ENCODE measurements at regions not wholly inside any gene's neighbourhood (a gene's known extent, or its start where the extent isn't known, plus 50 kb on each side); places are given as distances from the start of the nearest gene placed in this dataset.

DNA sequence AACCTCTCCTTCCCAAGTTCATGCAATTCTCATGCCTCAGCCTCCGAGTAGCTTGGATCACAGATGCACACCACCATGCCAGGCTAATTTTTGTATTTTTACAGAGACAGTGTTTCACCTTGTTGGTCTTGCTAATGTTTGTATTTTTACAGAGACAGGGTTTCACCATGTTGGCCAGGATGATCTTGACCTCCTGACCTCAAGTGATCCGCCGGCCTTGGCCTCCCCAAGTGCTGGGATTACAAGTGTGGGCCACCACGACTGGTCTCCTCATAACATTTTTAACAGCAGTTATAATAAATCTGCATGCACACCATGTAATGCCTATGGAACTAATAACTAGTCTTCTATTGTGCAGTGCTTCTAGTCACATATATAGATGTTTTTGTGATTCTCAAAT is 123.8 kb upstream of the VKORC1L1 start:
- TF ChIP-seq, protein P1, sequence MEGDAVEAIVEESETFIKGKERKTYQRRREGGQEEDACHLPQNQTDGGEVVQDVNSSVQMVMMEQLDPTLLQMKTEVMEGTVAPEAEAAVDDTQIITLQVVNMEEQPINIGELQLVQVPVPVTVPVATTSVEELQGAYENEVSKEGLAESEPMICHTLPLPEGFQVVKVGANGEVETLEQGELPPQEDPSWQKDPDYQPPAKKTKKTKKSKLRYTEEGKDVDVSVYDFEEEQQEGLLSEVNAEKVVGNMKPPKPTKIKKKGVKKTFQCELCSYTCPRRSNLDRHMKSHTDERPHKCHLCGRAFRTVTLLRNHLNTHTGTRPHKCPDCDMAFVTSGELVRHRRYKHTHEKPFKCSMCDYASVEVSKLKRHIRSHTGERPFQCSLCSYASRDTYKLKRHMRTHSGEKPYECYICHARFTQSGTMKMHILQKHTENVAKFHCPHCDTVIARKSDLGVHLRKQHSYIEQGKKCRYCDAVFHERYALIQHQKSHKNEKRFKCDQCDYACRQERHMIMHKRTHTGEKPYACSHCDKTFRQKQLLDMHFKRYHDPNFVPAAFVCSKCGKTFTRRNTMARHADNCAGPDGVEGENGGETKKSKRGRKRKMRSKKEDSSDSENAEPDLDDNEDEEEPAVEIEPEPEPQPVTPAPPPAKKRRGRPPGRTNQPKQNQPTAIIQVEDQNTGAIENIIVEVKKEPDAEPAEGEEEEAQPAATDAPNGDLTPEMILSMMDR (IDR thresholded peaks at IDR 0.05 in 4 of 5, conservative IDR thresholded peaks at IDR 0.05 in 1 of 5): no peak
- no peak for TF ChIP-seq POLR2A (IDR thresholded peaks at IDR 0.05)
